GM23338 (cell line): ENCODE measurements at regions not wholly inside any gene's neighbourhood (a gene's known extent, or its start where the extent isn't known, plus 50 kb on each side); places are given as distances from the start of the nearest gene placed in this dataset.

Source experiments
- ATAC-seq: fragments of 200-7000 bp; cut with Tn5 transposase; 3 replicates; pipeline ENCODE4 v1.9.1; 2020
- DNase-seq: peaks from one replicate; pipeline ENCODE4 v3.0.0-alpha.2; 2015; ENCODE audit warnings: low spot score
- H2AFZ ChIP-seq: fragments of 200-600 bp; sonication (generic); 2 replicates; pipeline ENCODE4 v1.8.0; 2016; ENCODE audit warnings: antibody characterized with exemption, mild to moderate bottlenecking, moderate library complexity
- H3F3A ChIP-seq: fragments of 200-600 bp; sonication (generic); replicated peaks from 2 replicates; pipeline ENCODE4 v1.8.0; 2017; ENCODE audit warnings: antibody characterized with exemption, mixed run types, low read depth
- H3K27ac ChIP-seq: fragments of 200-600 bp; sonication (generic); 2 replicates; pipeline ENCODE4 v1.6.1; 2016; ENCODE audit warnings: low read depth
- H3K27me3 ChIP-seq: fragments of 200-600 bp; sonication (generic); 2 replicates; pipeline ENCODE4 v1.8.0; 2016; ENCODE audit warnings: mild to moderate bottlenecking, mixed run types, moderate library complexity; ENCODE audit not compliant: insufficient read depth
- H3K36me3 ChIP-seq: fragments of 200-600 bp; sonication (generic); 2 replicates; pipeline ENCODE4 v1.8.0; 2016; ENCODE audit warnings: mild to moderate bottlenecking; ENCODE audit not compliant: insufficient read depth
- H3K4me1 ChIP-seq: fragments of 200-600 bp; sonication (generic); 2 replicates; pipeline ENCODE4 v1.8.0; 2016; ENCODE audit warnings: mild to moderate bottlenecking, moderate library complexity; ENCODE audit not compliant: insufficient read depth
- H3K4me2 ChIP-seq: fragments of 200-600 bp; sonication (generic); 2 replicates; pipeline ENCODE4 v1.7.1; 2017; ENCODE audit warnings: mixed run types
- H3K4me3 ChIP-seq: fragments of 200-600 bp; sonication (generic); 2 replicates; pipeline ENCODE4 v1.6.1; 2016; ENCODE audit warnings: mixed run types
- H3K79me2 ChIP-seq: fragments of 200-600 bp; sonication (generic); replicated peaks from 2 replicates; pipeline ENCODE4 v1.8.0; 2017; ENCODE audit warnings: mild to moderate bottlenecking; ENCODE audit not compliant: insufficient read depth
- H3K9me2 ChIP-seq: fragments of 200-600 bp; sonication (generic); 2 replicates; pipeline ENCODE4 v1.8.0; 2017; ENCODE audit not compliant: insufficient read depth
- H4K20me1 ChIP-seq: fragments of 200-600 bp; sonication (generic); replicated peaks from 2 replicates; pipeline ENCODE4 v1.8.0; 2017; ENCODE audit warnings: mild to moderate bottlenecking; ENCODE audit not compliant: insufficient read depth
- H3K27ac Mint-ChIP-seq: 2 replicates; pipeline ENCODE4 v1.8.0; 2020; ENCODE audit warnings: inconsistent platforms, mild to moderate bottlenecking, moderate library complexity, mixed read lengths
- H3K27me3 Mint-ChIP-seq: 3 replicates; pipeline ENCODE4 v1.8.0; 2022; ENCODE audit warnings: low read depth, mild to moderate bottlenecking, moderate library complexity, mixed read lengths, inconsistent platforms; ENCODE audit not compliant: insufficient read depth, poor library complexity
- H3K36me3 Mint-ChIP-seq: 3 replicates; pipeline ENCODE4 v1.8.0; 2021; ENCODE audit warnings: low read depth, mild to moderate bottlenecking, inconsistent platforms, moderate library complexity, mixed read lengths
- H3K4me1 Mint-ChIP-seq: 3 replicates; pipeline ENCODE4 v1.8.0; 2020; ENCODE audit warnings: mild to moderate bottlenecking, inconsistent platforms, mixed read lengths
- H3K4me3 Mint-ChIP-seq: 3 replicates; pipeline ENCODE4 v1.8.0; 2021; ENCODE audit warnings: moderate library complexity, mild to moderate bottlenecking, inconsistent platforms, mixed read lengths
- H3K9me3 Mint-ChIP-seq: 3 replicates; pipeline ENCODE4 v1.8.0; 2020; ENCODE audit warnings: moderate library complexity, mild to moderate bottlenecking, inconsistent platforms, mixed read lengths
- CREB1 ChIP-seq: fragments of 250-450 bp; sonication (Bioruptor Pico); IDR thresholded peaks from 2 replicates; pipeline ENCODE4 v1.5.0; 2020; ENCODE audit warnings: low read depth, mild to moderate bottlenecking, moderate library complexity
- ETS1 ChIP-seq: IDR thresholded peaks from 2 replicates; pipeline ENCODE4 v1.6.1; 2016; ENCODE audit warnings: antibody characterized with exemption
- EZH2phosphoT487 ChIP-seq: fragments of 200-600 bp; sonication (generic); IDR thresholded peaks from one replicate; pipeline ENCODE4 v1.8.1; 2018; ENCODE audit warnings: antibody characterized with exemption; ENCODE audit not compliant: unreplicated experiment
- JUNB ChIP-seq: IDR thresholded peaks from one replicate; pipeline ENCODE4 v1.6.1; 2016; ENCODE audit warnings: antibody characterized with exemption; ENCODE audit not compliant: unreplicated experiment
- POLR2AphosphoS5 ChIP-seq: IDR thresholded peaks from 2 replicates; pipeline ENCODE4 v1.6.1; 2016; ENCODE audit warnings: antibody characterized with exemption, low read depth
- STAT1 ChIP-seq: IDR thresholded peaks from one replicate; pipeline ENCODE4 v1.6.1; 2016; ENCODE audit warnings: antibody characterized with exemption; ENCODE audit not compliant: unreplicated experiment
- ZNF114 ChIP-seq: fragments of 250-450 bp; sonication (Bioruptor Pico); IDR thresholded peaks from 2 replicates; pipeline ENCODE4 v1.5.0; 2020; ENCODE audit warnings: mild to moderate bottlenecking, moderate library complexity
- TF ChIP-seq, protein P1 (sequence below): fragments of 250-450 bp; sonication (Bioruptor Pico); IDR thresholded peaks from 2 replicates; pipeline ENCODE4 v1.5.0; 2020; ENCODE audit warnings: mild to moderate bottlenecking, moderate library complexity

DNA sequence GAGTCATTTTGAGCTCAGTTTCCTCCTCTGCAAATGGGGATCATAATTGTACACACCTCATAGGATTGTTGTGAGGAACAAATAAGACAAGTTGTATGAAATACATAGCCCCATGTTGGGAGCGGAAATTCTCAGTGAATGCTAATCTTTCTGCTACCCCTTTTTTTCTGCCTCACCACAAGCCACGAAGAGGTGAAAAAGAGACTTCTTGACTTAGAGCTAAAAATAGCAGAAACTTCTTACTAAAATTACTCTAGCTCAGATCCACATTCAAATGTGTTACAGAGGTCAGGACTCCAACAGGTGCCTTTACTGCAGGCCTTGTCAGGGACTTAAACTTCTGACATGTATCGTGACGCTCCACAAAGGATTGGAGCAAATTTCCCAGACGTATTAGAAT, 128.5 kb downstream of the MIAT start:
- H3K27me3 ChIP-seq = no peaks in the 10 kb centered on the region
- H3K9me3 Mint-ChIP-seq = peaks cover under 1% of the 10 kb centered on the region; the same call in 1 of the 3 replicates
- peaks cover 16% of the 10 kb centered on the region; the same call in 1 of the 2 replicates for H3K4me1 ChIP-seq
- no peak overlapping the region for H3K4me2 ChIP-seq
- DNase-seq (no peak), ATAC-seq (no peak)
- peaks cover 9% of the 10 kb centered on the region; the same call in 1 of the 2 replicates for H3F3A ChIP-seq
- no peaks in the 10 kb centered on the region for H3K27me3 Mint-ChIP-seq
- H2AFZ ChIP-seq = no peak overlapping the region
- no peaks in the 10 kb centered on the region for H3K36me3 Mint-ChIP-seq
- H3K27ac Mint-ChIP-seq = no peak overlapping the region
- no peaks in the 10 kb centered on the region for H3K9me2 ChIP-seq
- no peaks in the 10 kb centered on the region for H3K36me3 ChIP-seq
- no peak overlapping the region for H3K27ac ChIP-seq
- H3K79me2 ChIP-seq = no peaks in the 10 kb centered on the region
- no peak for TF ChIP-seq CREB1 (CRISPR knock-in tag)
- no peak for TF ChIP-seq ZNF114
- no peak for TF ChIP-seq ETS1
- TF ChIP-seq POLR2AphosphoS5 = no peak
- TF ChIP-seq JUNB = no peak
- TF ChIP-seq, protein P1, sequence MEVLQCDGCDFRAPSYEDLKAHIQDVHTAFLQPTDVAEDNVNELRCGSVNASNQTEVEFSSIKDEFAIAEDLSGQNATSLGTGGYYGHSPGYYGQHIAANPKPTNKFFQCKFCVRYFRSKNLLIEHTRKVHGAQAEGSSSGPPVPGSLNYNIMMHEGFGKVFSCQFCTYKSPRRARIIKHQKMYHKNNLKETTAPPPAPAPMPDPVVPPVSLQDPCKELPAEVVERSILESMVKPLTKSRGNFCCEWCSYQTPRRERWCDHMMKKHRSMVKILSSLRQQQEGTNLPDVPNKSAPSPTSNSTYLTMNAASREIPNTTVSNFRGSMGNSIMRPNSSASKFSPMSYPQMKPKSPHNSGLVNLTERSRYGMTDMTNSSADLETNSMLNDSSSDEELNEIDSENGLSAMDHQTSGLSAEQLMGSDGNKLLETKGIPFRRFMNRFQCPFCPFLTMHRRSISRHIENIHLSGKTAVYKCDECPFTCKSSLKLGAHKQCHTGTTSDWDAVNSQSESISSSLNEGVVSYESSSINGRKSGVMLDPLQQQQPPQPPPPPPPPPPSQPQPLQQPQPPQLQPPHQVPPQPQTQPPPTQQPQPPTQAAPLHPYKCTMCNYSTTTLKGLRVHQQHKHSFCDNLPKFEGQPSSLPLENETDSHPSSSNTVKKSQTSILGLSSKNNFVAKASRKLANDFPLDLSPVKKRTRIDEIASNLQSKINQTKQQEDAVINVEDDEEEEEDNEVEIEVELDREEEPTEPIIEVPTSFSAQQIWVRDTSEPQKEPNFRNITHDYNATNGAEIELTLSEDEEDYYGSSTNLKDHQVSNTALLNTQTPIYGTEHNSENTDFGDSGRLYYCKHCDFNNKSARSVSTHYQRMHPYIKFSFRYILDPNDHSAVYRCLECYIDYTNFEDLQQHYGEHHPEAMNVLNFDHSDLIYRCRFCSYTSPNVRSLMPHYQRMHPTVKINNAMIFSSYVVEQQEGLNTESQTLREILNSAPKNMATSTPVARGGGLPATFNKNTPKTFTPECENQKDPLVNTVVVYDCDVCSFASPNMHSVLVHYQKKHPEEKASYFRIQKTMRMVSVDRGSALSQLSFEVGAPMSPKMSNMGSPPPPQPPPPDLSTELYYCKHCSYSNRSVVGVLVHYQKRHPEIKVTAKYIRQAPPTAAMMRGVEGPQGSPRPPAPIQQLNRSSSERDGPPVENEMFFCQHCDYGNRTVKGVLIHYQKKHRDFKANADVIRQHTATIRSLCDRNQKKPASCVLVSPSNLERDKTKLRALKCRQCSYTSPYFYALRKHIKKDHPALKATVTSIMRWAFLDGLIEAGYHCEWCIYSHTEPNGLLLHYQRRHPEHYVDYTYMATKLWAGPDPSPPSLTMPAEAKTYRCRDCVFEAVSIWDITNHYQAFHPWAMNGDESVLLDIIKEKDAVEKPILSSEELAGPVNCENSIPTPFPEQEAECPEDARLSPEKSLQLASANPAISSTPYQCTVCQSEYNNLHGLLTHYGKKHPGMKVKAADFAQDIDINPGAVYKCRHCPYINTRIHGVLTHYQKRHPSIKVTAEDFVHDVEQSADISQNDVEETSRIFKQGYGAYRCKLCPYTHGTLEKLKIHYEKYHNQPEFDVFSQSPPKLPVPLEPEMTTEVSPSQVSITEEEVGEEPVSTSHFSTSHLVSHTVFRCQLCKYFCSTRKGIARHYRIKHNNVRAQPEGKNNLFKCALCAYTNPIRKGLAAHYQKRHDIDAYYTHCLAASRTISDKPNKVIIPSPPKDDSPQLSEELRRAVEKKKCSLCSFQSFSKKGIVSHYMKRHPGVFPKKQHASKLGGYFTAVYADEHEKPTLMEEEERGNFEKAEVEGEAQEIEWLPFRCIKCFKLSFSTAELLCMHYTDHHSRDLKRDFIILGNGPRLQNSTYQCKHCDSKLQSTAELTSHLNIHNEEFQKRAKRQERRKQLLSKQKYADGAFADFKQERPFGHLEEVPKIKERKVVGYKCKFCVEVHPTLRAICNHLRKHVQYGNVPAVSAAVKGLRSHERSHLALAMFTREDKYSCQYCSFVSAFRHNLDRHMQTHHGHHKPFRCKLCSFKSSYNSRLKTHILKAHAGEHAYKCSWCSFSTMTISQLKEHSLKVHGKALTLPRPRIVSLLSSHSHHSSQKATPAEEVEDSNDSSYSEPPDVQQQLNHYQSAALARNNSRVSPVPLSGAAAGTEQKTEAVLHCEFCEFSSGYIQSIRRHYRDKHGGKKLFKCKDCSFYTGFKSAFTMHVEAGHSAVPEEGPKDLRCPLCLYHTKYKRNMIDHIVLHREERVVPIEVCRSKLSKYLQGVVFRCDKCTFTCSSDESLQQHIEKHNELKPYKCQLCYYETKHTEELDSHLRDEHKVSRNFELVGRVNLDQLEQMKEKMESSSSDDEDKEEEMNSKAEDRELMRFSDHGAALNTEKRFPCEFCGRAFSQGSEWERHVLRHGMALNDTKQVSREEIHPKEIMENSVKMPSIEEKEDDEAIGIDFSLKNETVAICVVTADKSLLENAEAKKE (CRISPR knock-in tag) = no peak
- TF ChIP-seq STAT1 = no peak
- no peak for TF ChIP-seq EZH2phosphoT487
- H4K20me1 ChIP-seq = no peaks in the 10 kb centered on the region
- peaks cover 21% of the 10 kb centered on the region for H3K4me1 Mint-ChIP-seq
- no peak overlapping the region for H3K4me3 Mint-ChIP-seq
- H3K4me3 ChIP-seq = no peak overlapping the region
